AG08396 (cell line): ENCODE measurements at regions not wholly inside any gene's neighbourhood (a gene's known extent, or its start where the extent isn't known, plus 50 kb on each side); places are given as distances from the start of the nearest gene placed in this dataset.
A peak's percentile ranks its signal among the peaks of the same experiment; 100 is the strongest.

Source experiments
- DNase-seq: peaks from one replicate; pipeline ENCODE4 v3.0.0; 2012; ENCODE audit warnings: low spot score, mixed read lengths

DNA sequence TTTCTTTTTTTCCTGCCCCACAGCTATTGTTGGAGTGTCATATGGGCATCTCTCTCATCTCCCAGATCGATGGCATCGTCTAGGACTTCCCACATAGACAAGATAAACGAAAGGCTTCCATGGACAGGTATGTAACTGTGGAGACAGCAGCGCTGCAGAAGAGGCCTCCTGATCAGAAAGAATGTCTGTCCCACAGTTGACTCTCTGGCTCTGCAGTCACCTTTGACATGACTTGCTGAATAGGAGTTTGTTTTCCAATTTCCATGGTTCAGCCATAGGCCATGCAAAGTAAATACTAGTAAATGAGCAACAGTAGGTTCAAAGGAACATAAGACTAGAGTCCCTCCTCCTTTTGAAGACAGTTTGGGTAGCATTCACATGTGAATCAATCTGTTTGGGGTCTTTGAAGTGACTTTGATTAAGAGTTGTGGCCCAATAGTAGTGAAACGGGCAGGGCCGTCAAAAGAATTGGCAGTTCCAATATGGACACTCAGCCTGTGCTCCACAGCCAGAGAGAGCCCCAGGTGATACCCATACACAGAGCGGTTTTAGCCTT lies 134.7 kb upstream of the IFNGR1 start:
- no peak for DNase-seq

DNA sequence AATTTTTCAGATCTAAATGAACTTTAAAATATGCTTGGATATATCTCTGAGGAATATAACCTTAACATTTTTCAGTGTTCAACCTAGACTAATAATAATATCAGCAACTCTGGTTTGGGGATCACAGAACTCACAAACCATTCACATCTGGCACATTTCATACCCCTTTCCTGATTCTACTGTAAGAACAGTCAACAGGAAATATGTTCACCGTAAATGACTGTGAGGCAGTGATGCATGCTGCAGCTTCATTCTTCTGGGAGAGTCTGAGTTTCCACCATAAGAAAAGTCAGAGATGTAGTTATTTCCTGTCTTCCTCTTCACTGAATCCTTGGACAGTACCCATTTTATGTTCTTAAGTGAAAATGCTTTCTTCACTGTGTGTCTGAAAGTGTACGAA lies 134.2 kb upstream of the IFNGR1 start:
- DNase-seq: no peak

DNA sequence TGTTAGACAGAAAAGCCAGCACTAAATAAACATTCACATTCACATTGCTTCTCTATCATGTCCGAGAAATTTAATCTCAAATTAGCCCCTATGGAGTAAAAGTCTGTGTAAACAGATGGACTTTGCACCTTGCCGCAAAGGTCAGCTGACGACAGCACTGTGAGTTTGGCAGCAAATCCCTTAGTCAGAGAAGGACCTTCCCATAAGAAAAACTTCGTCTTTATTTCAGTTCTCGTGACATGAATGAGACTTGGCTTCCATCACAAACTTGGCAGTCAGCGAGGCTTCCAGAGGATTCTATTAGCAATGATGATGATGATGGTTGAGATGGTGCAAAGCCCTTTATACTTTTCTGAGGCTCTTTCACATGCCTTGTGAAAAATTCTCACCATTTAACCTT lies 133.7 kb upstream of the IFNGR1 start:
- no peak for DNase-seq

DNA sequence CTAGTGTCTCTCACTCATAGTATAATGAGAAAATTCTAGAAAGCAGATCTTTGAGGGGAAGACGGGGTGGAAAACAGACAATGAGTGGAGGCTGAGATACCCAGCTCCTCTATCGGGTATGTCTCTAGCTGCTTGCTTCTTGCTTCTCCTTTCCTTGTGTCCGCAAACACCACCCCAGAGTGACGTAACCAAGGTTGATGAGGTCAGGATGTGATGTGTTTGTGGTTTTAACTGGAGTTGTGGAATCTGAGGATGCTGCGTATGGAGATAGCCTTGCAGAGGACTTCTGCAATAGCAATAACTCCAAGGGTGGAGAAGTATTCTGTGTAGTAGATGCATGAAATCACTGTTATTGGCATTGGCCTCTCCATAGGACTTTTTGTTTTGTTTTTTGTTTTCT lies 132.7 kb upstream of the IFNGR1 start:
- no peak for DNase-seq

DNA sequence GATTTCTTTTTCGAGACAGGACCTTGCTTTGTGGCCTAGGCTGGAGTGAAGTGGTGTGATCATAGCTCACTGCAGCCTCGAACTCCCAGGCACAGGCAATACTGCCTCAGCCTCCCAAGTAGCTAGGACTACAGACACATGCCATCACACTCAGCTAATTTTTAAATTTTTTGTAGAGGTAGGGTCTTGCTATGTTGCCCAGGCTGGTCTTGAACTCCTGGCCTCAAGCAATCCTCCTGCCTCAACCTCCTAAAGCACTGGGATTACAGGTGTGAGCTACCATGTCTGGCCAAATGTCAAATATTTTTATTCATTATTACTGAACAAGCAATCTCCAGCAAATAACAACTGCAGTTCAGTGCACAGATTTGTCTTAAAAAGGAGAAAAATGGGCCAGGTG lies 131.7 kb upstream of the IFNGR1 start:
- no peak for DNase-seq

DNA sequence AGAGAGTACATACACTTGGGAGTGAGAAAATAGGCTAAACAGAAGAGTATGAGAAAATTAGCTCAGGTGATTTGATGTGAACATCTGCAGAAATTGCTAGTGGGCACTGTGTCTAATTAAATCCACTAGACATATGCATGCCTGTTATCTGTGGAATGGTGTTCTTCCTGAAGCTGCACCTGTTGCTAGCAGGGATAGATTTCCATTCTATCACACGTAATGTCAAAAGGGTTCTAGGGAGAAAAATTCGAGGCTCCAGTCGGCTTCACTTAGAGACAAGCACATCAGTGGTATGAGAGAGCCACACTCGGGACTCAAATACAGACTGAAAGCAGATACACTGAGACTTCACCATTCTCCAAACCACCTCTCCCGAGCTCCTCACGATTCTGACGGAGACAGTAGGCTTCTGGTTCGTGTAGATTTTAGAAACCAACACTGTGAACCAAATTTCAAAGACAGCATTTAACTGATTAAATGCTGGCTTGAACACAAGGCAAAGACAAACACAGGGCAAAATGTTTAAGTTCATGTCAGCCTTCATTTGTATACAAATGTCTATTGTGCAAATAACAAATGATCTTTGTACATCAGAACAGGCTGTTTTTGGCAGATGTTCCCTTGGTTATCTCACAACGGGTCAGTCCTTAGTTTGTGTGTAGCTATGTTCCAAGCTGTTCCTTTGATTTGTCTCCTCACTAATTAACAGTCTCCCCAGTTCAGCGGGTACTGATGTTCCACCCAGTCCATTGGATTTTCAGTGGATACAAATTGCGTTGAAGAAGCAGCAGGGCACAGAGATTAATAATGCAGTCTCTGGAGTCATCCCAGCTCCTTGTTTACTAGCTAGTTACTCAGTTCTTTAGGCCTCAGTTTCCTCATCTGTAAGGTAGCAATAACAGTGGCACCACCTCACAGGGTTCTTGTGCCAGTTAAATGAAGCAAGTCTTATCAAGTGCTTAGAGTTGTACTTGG lies 131.0 kb upstream of the IFNGR1 start:
- no peak for DNase-seq

DNA sequence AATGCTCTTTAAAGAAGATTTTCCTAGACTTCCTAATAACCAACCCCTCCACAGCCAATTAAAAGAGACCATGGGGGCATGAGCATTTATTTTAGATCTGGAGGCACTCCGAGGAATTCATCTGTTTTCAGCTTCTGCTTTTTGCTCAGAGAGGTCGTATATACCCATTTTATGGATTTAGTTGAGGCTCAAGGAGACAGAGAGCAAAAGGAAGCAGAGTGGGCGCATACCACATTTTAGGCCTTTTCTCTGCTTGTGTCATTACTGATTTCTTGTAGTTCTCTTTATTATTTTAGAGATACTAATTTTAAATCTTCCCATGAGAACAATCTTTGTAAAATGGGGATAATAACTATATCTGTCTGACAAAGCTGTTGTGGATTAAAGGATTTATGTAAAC lies 129.6 kb upstream of the IFNGR1 start:
- DNase-seq: no peak

DNA sequence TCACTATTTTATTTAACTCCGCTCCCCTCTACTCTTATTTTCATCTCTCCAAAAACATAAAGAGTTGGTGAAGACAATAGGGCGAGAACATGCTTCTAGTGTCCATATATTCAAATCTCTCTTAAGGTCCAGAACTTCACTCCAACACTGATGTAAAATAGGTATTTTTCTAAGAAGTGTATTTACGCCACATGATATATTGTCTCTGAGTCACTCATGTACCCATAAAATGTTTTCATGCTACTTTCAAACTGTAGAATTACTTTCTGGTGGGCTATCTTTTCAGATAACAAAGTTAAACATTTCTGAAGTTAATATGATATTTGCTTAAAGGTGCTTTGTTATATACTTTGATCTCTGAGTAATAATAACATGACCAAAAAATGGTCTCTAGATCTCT lies 124.1 kb upstream of the IFNGR1 start:
- DNase-seq: no peak

DNA sequence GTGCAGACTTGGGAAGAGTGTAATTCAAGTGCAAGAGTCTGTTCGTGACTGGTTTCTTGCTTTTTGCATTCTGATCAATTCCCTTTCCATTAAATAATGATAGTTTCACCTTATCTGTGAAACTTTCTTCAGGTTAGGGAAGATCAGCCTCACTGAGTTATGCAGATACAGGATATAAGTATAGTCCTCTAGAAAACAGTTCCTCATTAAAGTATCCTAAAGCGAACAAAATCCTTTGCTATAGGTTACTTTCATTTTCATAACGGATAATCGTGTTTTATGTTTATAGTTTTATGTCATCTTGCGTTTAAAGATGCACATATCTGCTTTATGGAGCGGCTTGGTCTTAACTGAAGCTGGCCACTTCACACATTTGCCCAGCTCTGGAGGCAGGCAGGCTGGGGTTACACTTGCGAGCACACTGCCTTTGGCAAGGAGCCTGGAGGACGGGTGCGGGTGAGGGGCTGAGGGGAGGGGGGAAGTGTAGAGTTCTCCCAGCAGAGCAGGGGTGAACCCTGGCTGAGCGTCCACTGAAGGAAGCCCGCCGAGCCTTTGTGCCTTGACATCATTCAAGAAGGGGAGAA lies 123.5 kb upstream of the IFNGR1 start:
- no peak for DNase-seq

DNA sequence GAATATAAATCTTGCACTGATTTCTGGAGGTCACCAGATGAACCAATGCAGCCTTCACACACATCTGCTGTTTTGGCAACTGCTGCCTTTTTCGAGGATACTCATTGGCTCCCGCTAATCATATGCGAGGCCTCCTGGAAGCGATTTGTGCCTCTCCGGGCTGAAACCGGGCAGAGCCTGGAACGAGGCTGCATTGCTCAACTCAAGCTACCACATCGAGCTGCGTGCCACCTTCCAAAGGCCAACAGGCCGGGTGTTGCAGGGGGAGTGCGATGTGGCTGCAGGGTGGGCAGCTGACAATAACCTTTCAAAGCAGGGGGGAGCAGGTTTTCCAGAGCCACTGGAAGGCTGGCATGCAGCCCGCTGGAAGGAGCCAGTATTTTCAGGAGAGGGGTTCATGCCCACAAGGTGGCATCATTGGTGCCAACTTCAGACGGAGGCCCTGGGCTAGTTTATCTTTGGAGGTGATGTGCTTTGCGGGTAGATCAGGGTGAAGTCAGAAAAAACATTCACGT lies 122.6 kb upstream of the IFNGR1 start:
- peak; percentile 46 for DNase-seq

DNA sequence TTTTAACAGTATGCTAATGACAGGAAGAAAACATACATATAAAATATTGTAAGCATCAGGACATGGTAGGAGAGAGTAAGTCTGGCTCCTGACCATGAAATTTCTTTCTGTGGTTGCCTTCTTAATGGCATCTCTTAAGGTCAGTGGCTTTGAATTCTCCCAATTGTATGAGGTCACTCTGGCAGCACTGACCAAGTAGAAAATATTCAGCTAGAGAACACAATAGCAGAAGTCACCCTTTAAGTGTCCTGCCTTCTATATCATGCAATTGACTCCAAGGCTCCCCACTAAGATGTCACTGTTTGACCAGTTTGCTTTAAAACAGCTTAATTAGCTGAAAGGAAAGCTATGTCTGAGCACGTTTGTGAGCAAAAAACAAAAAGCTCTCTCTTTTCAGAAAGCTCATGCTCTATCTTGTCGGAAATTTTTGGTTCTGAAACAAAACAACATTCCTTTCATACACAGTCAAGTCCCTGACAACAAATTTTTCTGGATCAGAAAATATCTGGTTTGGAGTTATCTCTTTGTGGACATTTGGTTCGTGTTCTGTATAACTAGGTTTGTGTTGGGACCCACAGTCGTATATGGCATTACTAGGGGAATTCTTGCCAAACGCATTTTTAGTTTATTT lies 120.9 kb upstream of the IFNGR1 start:
- DNase-seq: no peak

DNA sequence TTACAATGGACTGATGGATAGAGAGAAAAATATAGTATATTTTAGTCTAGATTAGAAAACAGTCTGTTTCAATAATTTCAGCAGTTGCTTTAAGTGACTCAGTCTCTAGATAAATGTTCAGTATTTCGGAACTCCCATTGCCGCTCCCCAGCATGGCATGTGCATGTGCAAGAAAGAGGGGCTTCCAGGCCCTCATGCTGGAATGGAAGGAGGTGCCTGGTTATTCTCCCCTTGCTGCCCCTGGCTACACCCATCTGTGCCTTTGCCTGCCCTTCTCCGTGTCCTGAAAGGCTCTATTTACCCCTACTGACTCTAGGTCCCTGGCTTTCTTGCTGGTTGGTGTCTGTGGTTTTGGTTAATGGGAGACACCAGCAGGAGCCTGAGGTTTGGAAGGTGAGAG lies 115.7 kb upstream of the IFNGR1 start:
- DNase-seq: no peak

DNA sequence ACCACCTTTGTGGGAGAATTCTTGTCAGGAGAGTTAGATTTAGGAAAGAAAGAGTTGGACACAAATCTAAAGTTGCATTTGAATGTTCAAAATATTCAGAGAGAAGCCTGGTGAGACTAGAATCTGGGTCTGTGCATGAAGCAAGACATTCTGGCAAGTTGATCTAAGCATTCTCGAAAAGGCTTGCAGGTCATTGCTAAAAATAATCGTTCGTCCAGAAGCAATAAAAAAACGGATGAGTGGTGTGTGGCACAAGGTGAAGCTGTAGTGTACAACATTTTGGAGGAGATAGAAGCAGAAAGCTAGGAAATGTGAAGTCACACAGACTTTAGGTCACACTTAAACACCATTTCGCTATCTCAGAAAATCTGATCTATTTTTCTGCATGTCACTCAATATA lies 114.9 kb upstream of the IFNGR1 start:
- no peak for DNase-seq

DNA sequence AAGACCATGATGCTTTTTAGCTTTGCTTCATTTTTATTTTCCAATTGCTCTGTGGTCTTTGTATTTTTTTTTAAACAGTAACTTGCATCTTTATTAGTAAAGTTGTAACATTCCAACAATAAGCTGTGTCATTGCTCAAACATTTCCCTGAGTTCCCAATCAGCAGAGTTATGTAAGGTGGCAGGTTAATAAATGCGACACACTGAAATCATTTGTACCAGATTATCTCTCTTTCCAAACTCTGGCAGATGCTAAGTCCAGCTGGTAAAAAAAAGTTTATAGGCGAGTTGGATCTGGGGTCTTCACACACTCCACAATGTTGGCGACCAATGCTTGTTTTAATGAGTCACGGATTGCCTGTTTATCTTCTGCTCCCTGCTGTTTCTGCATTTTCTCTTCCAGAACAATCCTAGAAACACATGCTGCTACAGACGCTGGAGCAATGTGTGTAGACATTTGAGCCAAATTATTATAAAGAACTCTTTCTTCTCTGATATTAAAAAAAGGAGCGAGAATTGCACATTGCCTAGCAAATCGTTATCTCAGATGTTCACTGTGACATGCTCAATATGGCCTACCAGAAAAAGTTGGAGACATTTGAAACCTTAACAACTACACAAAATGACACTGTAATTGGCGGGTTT lies 113.6 kb upstream of the IFNGR1 start:
- DNase-seq: no peak

DNA sequence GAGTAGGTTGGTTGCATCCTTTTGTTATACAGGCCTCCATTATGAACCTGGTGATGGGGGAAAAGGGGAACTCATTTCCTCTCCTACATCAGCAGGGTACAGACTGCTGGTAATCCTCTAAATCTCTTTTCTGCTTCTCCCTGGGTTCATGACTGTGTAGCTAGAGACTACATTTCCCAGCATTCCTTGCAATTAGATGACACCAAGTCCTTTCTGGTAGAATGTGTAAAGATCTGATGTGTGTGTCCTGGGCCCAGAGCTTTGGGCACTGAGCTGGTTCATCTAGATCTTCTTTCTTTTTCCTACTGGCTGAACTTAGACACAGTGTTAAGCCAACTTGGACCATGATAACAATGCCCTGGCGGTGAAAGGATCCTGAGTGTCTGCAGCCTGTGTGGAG lies 104.7 kb upstream of the IFNGR1 start:
- DNase-seq: no peak

DNA sequence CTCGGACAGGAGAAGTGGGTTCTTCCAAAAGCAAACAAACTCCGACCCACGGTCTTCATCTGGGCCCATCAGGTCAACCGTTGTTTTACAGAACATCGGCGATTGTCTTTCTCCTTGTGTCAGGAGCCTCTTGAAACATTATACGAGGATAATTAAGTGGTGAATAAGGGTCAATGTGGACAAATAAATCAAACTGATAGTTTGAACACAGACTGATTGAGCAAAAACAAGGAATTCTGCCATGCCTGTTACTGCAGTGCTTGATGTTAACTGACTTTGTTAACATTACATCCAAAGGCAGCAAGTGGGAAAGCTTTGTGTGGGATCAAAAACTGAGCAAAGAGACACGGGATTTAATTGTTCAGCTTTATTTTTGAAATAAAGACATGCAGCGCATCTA lies 101.1 kb upstream of the IFNGR1 start:
- no peak for DNase-seq

DNA sequence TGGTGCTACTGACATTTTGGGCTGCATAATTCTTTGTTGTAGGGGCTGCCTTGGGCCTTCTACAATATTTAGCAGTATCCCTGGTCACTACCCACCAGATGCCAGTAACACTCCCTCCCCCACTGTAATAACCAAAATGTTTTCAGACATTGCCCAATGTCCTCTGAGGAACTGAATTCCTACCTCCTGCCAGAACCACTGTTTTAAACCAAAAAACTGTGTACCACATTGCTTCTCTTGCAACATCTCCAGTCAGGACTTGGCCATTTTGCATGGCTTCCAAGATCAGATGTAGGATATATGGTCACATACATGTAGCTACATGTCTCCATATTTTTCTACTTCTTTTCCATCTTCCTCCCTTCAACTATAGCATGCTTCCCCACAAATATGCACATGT lies 97.4 kb upstream of the IFNGR1 start:
- DNase-seq: no peak

DNA sequence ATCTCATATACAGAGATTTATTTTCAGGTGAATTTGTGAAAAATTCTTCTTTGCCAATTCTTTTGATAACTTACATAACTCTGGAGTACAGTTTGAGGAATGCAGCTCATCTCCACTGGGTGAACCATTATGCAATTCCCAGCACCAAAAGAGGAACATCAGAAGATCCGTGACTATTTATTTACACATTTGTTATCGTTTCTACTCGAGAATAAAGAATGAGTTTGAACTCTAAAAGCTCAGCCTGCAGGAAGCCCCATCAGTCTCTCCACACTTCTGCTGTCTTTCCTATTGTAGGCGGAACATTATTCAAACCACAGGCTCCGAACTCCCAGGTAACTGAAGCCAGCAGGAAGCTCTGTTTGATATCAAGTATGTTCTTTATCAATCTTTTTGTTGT lies 95.9 kb upstream of the IFNGR1 start:
- DNase-seq: no peak

DNA sequence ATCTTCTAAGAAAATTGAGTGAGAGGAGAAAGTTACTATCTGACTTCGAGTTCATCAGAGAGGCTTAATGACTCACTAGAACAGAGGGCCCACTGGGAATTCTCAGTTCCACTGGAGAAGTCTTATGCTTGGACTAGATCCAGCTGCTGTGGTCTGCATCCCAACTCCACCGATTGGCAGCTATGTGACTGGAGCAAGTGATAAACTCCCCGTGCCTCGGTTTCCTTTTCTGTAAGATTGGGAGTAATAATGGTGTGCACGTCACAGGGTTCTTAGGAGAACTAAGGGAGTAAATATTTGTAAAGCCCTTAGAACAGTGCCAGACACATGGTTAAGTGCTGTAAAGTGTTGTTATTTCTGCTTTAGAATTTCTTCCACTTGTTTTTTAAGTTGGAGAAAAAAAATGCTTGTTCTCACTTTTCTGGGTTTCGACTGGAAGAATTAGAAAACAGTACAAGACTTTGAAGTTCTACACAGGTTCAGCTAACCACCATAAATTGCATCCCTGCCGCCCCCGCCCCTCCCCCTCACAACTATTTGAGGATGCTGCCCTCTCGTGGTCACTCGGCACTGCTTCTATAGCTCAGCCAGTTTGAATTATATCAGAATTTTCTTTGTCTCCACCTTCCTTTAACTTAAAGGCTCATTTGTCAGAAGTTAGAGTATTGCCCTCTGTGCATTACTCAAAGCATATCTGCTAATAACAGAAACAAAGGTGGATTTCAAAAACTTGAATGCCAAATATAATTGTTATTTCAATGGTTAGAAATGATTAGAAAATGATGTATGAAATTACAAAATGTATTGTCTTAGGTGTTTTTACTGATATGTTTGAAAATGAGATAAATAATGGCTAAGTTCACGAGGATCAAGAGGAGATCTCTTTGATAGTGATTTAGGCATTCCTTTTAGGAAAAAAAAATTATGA lies 95.0 kb upstream of the IFNGR1 start:
- peak; percentile 55 for DNase-seq

DNA sequence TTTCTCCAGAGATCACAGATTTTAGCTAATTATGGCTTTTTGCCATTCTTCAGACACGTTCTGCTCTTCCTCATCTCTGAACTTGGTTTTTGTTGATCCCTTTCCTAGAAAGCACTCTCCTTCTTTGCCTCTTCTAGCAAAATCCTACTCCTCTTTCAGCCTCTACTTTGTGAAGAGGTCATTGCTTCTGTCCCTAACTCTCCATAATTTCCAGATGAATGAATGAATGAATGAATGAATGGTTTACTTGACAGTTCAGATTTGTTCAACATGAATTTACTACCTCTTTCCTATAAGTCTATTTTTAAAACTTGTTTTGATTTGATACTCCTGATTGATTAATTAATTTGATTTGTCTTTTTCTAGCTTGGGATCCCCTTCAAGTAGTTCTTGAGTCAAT lies 94.0 kb upstream of the IFNGR1 start:
- DNase-seq: no peak

DNA sequence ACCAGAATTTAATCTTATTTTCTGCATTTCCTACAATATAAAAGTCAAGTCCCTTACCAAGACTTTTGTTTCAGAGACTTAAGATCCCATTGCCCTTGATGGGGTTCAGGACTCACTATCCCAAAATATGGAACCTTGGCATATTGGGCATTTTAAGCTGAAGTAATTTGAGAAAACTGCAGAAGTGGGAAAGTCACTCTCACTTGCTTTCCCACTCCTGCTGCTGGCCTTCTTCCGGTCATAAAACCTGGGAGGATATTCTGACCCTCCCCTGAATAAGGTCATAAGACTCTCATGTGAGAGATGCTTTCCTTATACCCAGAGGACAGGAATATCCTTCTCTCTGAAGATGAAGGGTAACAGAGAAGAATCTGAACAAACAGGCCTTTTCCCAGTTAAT lies 92.8 kb upstream of the IFNGR1 start:
- no peak for DNase-seq
